Bronchial epithelial cell (primary cell): ENCODE measurements at regions not wholly inside any gene's neighbourhood (a gene's known extent, or its start where the extent isn't known, plus 50 kb on each side); places are given as distances from the start of the nearest gene placed in this dataset.

Experiments
- DNase-seq: peaks from one replicate; pipeline ENCODE4 v3.0.0-alpha.2; 2010; ENCODE audit warnings: low read depth
- FAIRE-seq: peaks from 2 replicates; lab custom pipeline; 2011; peaks lifted over from hg19 to GRCh38; lab: Jason Lieb, UNC
- H3K27me3 ChIP-seq: 2 replicates; pipeline ENCODE4 v1.5.1; 2011; ENCODE audit warnings: low read length; ENCODE audit not compliant: control insufficient read depth, insufficient read depth
- H3K36me3 ChIP-seq: 2 replicates; pipeline ENCODE4 v1.5.1; 2011; ENCODE audit warnings: low read length; ENCODE audit not compliant: control insufficient read depth, insufficient read depth
- H3K4me3 ChIP-seq: 2 replicates; pipeline ENCODE4 v1.5.1; 2011; ENCODE audit warnings: mild to moderate bottlenecking, low read depth, low read length, control low read depth
- CTCF ChIP-seq: IDR thresholded peaks from 2 replicates; pipeline ENCODE4 v1.5.1; 2011; ENCODE audit warnings: mild to moderate bottlenecking, moderate library complexity, low read length, control low read depth, inconsistent platforms; ENCODE audit not compliant: insufficient read depth, severe bottlenecking

- DNase-seq (no peak), FAIRE-seq (no peak)
- Histone ChIP-seq H3K27me3 (no peaks in the 10 kb centered on the region), H3K36me3 (no peaks in the 10 kb centered on the region), H3K4me3 (no peak overlapping the region)
- TF ChIP-seq CTCF, result no peak
Measured at GRCh38 chr7:112603673-112604072, 122.9 kb downstream of the LSMEM1 start.

GRCh38 chr7:112610636-112611035 is 129.8 kb downstream of the LSMEM1 start:
- FAIRE-seq (peak; percentile 84), DNase-seq (no peak)
- Histone ChIP-seq H3K4me3 (no peak overlapping the region), H3K27me3 (no peaks in the 10 kb centered on the region), H3K36me3 (no peaks in the 10 kb centered on the region)
- TF ChIP-seq CTCF, result no peak

GRCh38 chr7:112615701-112616100 is 134.9 kb downstream of the LSMEM1 start:
- FAIRE-seq (no peak), DNase-seq (no peak)
- no peaks in the 10 kb centered on the region for H3K36me3 ChIP-seq
- no peak overlapping the region for H3K4me3 ChIP-seq
- peaks cover 1% of the 10 kb centered on the region for H3K27me3 ChIP-seq
- TF ChIP-seq CTCF, result no peak

GRCh38 chr7:112616295-112616694 is 135.5 kb downstream of the LSMEM1 start:
- no peak overlapping the region for H3K4me3 ChIP-seq
- no peak for TF ChIP-seq CTCF
- DNase-seq, result no peak
- no peaks in the 10 kb centered on the region for H3K36me3 ChIP-seq
- peaks cover 1% of the 10 kb centered on the region for H3K27me3 ChIP-seq
- no peak for FAIRE-seq

GRCh38 chr7:112619343-112619742 is 138.6 kb downstream of the LSMEM1 start:
- Histone ChIP-seq H3K27me3 (peaks cover 1% of the 10 kb centered on the region), H3K36me3 (no peaks in the 10 kb centered on the region), H3K4me3 (no peak overlapping the region)
- FAIRE-seq, result no peak
- TF ChIP-seq CTCF, result no peak
- DNase-seq, result no peak

- H3K36me3 ChIP-seq, result no peaks in the 10 kb centered on the region
- no peak for TF ChIP-seq CTCF
- no peak overlapping the region for H3K4me3 ChIP-seq
- DNase-seq, result no peak
- FAIRE-seq, result no peak
- peaks cover under 1% of the 10 kb centered on the region for H3K27me3 ChIP-seq
Measured at GRCh38 chr7:112622159-112622715, 141.4 kb downstream of the LSMEM1 start.
